HG02885 (cell line): ENCODE measurements at regions not wholly inside any gene's neighbourhood (a gene's known extent, or its start where the extent isn't known, plus 50 kb on each side); places are given as distances from the start of the nearest gene placed in this dataset.

Experiments
- ATAC-seq: cut with Tn5 transposase; IDR thresholded peaks from one replicate; pipeline ENCODE4 v1.9.1; 2021; ENCODE audit warnings: mild to moderate bottlenecking; ENCODE audit not compliant: unreplicated experiment, poor library complexity

DNA sequence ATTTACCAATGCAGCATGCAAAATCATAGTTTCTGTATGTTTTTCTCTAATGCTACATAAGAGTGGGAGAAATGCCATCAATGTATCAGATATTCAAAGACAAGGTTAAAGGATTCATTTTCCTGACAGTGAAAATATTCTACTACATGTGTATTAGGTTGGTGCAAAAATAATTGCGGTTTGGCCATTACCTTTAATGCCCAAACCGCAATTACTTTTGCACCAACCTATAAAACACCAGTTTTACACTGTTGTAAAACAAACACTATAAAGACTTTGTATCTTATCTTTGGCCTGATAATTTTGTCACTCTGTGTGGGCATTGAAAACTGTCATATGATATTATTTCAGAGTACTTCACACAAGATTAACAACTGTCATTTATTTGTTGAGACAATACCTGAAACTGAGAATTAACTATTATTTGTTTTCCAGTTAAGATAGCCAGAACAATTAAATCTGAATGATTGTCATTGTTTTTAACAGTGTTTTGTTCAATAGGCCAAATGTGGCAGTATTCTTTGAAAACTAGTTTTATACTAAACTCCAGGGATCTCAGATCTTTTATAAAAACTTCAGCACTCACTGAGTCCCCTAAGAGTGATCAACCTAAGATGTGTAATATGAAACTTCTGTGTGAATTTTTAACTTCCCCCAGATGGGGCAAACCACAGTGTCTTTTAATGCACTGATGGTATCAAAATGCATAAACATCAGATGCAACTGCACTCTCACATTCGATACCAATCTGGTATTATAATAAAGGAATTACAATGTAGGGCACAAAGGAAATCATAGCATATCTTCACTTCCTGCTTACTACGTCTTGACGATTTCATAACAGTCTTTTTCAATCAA, 53.8 kb upstream of the FBN2 start:
- no peak for ATAC-seq

DNA sequence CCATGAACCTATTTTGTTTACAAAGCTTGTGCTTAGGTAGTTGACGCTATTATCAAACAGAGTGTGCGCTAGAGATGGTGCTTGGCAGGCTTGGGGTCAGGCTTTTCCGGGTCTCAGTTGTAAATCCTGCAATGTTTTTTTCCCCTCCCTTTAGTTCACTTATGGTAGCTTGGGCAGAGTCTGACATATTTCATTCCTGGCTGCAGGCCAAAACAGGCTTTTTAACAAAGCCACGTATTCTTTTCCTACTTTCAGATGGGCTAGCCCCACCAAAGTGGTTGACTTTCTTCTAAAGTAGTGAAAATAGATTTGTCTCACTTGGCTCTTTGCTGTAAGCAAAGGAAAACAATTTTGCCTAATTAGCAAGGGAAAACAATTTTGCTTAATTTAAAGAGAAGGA, 58.0 kb upstream of the FBN2 start:
- no peak for ATAC-seq

DNA sequence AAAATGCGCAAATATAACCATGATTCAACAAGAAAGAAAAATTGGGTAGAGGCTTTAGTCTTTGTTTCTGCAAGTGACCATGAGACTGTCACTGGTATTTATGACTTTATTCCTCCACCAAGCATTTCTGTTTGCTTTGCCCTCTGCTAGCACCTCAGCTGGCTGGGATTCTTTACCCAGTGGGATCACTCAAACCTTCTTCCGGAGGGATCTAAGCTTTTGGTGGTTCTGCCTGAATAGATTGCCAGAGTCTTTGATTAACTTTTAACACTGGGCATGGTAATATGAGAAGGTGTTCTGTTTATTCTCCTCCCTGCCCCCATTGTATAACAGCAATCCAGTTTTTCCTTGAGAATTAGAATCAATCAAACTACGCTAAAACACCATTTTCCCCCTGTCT, 59.1 kb upstream of the FBN2 start:
- ATAC-seq = no peak

DNA sequence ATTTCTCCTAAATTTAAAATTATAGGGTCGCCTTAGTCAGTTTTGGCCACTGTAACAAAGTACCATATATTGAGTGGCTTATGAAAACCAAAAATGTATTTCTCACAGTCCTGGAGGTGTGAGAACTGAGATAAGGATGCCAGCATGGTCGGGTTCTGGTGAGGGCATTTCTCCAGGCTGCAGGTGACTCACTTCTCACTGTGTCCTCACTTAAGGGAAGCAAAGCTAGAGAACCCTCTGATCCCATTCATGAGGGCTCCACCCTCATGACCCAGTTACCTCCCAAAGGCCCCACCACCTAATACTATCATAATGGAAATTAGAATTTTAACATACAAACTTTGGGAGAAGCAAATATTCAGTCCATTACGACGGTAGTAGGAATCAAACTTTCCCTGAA, 75.1 kb upstream of the FBN2 start:
- no peak for ATAC-seq

DNA sequence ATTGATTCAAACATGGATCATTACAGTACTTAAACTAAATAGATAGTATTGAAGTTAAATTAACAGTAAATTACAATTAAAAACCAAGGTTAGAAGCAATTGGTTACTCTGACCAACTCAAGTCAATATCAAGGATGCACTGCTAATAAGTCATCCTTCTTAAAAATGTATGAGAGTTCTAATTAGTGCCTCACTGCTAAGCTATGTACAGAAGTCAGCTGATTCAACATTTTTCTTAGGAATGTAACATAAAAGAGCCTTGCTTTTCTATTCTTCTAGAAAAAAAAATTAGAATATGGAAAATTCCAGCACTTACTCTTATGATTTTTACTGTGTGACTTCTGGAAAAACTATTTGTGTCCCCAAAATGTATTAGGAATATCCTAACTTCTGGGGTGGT, 75.7 kb upstream of the FBN2 start:
- ATAC-seq = no peak

DNA sequence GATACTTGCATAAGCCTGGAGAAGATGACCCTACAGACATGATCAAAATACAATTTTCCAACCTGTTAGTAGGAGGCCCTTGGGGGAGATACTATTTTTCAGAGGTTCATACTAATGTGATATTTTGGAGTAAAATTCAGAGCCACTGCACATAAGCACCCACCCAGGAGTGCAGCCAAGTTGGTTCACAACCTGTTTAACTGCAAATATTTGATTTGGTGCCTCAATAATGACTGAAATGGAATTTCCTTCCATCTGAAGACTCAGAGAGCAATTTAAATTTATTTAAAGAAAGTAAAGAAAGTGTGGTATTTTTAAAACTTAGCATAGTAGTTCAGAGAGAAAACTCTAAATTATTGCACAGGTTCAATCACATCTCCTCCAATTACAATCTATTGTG, 77.5 kb upstream of the FBN2 start:
- no peak for ATAC-seq

DNA sequence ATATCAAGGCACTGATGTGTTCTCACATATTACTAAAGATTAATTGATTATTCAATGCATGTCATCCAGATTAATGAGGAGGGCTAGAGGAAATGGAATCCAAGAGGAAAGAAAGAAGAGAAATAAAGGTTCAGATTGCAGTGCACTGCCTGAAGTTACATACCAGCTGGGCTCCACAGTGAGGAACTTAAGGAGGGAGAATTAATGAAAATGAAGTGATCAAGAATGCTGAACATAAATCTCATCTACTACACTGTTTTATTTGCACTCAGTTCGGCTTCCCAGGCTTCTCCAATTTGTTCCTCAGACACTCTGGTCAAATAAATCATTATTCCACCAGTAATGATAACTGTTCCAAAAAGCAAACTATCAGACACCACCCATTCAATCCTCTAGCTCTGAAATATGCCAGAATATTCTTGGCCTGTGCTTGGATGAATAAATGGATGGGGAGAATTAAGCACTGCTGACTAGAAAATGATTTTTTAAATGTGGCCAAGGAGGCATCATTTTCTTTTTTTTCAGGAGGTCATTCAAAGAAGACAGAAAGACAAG, 88.6 kb upstream of the FBN2 start:
- ATAC-seq = no peak

DNA sequence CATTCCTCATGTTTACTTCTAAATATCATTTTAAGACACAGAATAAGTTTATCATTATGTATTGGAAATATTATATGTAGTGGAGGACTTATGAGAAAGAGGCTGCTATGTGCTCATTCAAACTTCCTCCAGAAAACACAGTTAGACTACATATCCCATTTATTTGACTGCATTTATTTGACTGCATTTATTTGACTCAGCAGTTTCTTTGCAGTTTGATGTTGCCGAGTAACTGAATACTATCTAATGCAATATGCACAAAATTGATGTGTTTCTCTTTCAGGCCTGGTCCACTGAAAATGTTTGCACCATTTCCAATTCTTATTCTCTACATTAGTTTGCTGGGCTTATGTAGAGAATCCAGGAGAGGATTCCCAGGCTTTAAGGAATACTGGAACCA, 89.9 kb upstream of the FBN2 start:
- ATAC-seq = no peak

DNA sequence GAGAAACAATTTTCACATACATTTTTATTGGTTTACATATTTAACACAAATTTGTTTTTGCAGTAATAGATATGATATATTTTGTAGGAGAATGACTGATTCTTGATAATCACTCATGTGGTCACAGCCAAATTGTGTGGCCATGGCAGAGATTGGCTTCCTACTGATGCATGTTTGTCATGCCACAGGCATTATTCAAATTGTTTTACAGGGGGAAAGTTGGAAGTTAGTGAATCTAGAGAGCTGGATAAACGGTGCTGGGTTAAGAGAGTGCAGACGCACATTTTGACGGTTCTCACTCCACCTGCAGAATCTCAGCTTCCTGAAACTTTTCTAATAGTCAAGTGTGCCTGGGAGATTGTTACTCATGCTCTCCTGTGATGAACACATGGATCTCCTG, 91.1 kb upstream of the FBN2 start:
- no peak for ATAC-seq

DNA sequence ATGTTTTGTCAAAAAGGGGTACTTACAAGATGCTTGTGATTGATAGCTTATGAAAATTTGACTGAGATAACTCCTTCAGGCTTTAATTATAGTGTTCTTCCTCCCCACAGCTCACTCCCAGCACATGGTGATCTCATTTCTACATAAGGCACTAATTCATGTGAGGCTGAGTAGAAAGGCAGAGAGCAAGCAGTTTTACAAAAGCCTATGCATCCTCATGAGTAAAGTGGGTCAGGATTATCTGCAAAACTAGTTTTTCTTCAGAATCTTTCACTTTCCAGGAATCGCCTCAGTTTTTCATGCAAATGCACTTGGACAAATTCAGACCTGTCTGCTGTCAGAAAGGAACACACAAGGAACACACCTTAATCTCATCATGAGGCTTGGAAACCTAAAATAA, 92.1 kb upstream of the FBN2 start:
- ATAC-seq = no peak

DNA sequence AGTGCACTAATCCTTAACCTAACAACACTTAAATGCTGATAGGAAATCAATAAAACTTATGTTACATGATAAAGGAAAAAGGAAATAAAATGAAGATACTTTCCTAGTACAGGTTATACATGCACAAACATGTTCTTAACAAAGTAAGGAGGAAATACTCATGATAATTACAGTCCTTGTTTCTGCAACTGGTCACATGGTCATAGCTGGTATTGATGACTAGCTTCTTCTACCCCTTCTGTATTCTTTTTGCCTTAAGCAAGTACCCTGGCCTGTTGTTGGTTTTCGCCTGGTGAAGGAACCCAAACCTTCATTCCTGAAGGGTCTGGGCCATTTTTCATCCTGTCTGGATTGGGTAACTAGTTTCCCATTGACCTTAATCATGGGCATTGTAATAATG, 93.7 kb upstream of the FBN2 start:
- ATAC-seq = no peak

DNA sequence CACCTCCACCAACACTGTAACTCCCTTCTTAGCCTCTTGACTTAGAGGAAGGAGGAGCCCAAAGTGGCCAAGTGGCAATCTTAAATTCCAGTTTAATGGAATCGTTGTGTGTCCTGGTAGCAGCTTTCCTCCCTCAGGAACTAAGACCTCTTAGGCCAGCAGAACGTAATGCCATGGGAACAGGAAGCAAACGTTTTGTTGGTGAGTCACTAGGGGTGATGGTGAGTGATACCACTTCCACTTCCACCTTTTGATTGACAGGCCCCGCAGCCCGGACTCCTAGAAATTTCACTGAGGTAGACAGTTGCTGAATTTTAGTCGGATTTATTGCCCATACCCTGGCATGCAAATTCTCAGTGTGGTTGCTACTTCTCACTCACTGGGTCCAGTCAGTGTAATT, 94.2 kb upstream of the FBN2 start:
- ATAC-seq = no peak

DNA sequence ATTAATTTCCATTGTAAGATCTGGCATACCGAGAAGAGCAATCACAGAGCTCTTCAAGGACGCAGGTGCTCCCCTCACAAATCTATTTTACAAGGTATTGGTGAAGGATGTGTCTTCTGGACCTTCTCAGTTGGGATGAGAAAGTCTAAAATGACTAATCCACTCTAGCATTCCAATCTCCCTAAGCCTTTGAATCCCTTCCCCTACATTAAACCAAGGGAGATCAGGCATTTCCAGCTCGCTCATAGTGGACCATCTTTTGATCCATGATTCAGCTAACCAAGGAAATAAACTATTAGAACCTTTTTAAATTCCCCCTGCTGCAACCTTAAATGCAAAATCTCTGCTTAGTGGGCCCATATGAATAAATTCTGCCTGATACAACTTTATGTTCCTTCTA, 95.9 kb upstream of the FBN2 start:
- ATAC-seq = no peak

DNA sequence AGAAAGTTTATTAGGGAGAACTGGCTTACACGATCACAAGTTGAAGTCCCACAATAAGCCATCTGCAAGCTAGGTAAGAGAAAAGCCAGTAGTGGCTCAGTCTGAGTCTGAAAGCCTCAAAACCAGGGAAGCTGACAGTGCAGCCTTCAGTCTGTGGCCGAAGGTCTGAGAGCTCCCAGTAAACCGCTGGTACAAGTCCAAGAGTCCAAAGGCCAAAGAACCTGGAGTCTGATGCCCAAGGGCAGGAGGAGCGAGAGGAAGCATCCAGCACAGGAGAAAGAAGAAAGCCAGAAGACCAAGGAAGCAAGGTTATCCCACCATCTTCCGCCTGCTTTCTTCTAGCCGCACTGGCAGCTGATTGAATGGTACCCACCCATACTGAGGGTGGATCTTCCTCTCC, 97.3 kb upstream of the FBN2 start:
- ATAC-seq = no peak

DNA sequence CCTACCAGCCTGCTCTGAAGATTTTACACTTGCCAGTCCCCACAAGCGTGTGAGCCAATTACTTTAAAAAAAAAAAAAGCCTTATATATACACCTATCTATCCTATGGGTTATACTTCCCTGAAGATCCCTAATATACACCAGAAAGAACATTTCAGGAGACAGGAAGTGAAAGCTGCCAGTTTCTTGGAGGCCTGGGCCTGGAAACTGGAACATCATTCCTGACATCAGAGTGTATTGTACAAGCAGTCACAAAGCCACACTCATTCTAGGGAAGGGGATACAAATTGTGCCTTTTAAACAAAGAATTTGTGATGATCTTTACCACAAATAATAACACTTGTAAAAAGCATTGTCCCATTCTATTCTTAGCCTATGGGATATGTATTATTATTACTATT, 98.3 kb upstream of the FBN2 start:
- ATAC-seq = no peak

DNA sequence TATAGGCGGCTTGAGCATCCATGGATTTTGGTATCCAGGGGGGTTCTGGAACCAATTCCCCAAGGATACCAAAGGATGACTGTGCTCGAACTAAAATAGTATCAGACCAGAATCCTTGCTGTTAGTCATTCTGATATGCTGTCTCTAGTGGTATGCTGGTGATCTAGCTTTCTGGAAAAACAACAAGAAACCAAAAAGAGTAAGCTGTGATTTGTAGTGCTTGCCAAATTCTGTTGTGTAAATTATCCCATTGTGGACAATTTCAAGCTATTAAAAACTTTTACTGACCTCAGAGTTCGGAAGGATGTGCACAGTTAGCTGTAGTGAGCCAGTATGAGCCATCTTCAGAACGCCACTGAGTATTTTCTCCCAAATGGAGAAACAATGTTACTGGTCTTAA, 99.0 kb upstream of the FBN2 start:
- ATAC-seq = no peak

DNA sequence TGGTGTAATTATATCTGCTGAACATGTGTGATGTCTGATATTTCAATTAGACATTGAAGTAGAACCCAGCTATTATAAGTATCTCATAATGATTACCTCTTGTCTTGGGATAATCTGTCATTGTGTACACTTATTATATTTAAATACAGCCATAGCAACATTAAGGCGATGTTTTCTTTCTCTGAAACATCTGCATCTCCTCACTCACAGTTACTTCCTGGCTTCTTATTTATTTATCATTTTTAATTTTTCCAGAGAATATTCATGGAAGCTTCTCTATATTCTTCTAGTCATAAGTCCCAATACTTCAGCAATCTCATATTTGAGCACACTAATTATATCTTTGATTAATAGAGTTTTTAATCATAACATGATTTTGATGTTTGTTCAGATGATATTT, 103.8 kb upstream of the FBN2 start:
- no peak for ATAC-seq

DNA sequence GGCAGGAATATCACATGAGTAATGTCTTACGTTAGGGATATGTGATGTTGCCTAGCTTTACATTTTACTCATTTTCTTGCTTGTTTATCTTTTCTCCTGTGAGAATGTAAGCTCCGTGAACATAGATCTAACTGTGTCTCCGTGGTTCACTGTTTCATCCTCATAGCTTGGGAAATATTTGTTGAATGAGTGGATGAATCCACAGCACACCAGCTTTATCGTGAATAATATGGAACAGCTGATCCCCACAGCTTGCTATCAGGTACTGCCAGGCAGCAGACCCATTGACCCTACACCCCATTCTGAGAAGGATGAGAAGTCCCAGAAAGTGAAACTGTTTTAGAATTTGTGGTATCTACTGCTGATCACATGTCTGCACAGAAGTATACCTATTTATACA, 106.8 kb upstream of the FBN2 start:
- ATAC-seq = no peak

DNA sequence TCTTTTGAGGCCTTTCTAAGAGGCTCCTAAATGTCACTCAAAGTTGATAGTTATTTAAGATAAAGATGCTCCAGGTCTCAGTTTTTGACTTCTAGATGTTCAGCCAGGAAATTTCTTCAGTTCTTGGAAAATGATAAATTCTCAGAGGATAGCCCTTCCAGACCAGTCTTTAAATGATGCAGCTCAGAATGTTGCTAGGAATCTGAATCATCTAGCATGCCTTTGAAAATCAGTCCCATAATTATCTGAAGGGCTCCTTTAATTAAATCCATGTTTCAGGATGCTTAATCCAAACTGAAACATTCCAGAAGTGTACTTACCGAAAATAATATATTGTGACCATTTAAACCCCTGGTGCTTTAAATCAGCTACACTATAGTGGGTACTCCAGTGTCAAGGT, 107.5 kb upstream of the FBN2 start:
- no peak for ATAC-seq

DNA sequence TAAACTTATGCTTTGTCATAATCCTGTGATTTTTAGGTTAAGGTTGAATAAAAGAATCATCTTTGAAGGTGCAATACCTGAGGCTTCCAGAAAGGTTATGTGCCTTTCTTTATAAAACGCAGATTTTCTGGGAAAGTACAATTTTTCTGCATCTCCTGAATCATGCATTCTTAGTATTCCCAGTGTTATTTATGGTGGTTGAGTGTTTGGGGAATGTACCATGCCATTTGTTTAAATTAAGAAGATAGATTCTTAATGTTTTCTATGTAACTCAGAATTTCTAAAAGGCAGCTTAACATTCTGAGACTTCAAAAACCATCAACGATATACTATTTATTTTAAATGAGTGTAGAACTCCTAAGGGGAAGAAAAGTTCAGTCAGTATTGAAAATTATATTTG, 108.1 kb upstream of the FBN2 start:
- no peak for ATAC-seq

DNA sequence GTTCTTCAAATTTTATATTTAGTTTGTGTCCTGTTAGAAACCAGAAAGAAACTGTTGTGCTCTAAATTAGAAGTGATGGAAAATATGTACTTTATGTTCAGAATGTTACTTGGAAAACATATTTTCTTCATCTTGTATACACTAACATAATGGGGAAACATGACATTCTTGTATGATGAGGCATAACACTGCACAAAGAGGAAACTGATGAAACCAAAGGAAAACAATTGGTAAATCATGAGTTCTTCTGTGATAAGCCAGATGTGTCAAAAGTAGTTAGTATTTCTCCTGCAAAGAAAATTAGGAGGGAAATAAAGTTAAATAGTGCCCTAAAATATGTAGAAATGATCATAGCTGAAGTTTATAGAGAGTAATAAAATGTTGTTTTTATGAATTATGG, 111.1 kb upstream of the FBN2 start:
- ATAC-seq = no peak

DNA sequence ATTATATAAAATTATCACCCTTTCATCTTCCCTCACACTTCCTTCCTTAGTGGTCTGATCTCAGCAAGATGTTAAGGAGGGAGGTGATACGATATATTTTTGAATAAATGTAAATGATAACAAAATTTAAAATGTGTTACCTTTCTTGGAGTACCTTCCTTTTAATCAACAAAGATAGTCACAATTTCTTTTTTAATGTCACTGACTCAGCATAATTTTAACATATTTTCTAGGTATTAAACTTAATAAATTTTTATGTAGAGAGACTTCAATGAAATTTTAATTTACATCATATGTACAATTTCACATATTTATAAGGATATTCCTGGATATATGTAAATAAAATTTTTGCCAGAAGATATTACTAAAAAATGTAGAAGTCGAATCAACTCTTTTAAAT, 125.0 kb upstream of the FBN2 start:
- no peak for ATAC-seq
